ENCODE measurements at regions not wholly inside any gene's neighbourhood (a gene's known extent, or its start where the extent isn't known, plus 50 kb on each side); places are given as distances from the start of the nearest gene placed in this dataset.
A peak's percentile ranks its signal among the peaks of the same experiment; 100 is the strongest.

DNA sequence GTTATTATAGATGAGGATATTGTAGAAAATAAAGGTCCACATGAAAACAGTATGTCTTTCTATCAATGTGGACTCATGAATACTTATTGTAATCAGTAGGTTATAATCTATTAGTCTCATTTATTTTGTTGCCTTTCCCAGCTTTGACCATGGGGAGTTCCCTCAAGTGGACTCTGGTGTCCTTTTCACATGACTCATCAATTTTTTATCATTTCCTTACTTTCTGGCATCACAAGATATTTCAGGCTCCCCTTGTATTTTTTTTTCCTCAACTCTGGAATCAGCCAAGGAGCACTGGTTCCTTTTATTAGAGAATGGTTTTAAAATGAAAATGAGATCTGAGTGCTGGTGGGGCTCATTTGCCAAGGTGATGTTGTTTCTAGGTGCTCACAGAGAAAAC, 63.4 kb upstream of the DIAPH3 start:
- peak; percentile 2 for DNase-seq
- no peak overlapping the region for H2AK5ac ChIP-seq (ENCODE audit: low read length, severe bottlenecking)
- H4K91ac ChIP-seq (ENCODE audit: low read length), result no peak overlapping the region
- H2BK15ac ChIP-seq (ENCODE audit: low read depth, poor library complexity, severe bottlenecking), result no peak overlapping the region
- peaks cover 0 to 18% of the 10 kb centered on the region in 2 experiments for H3K27me3 ChIP-seq (ENCODE audit: control insufficient read depth in 1 of 2, insufficient read depth in 1 of 2, low read length in 2 of 2)
- H2BK5ac ChIP-seq (ENCODE audit: low read depth, low read length, poor library complexity, severe bottlenecking), result no peak overlapping the region
- H2BK12ac ChIP-seq (ENCODE audit: low read length in 2 of 2), result no peak overlapping the region
- no peak overlapping the region for H3K27ac ChIP-seq (ENCODE audit: low read length, poor library complexity, severe bottlenecking)
- no peak overlapping the region for H2BK120ac ChIP-seq (ENCODE audit: low read depth, low read length)
- H3K9ac ChIP-seq (ENCODE audit: low read length), result no peak overlapping the region
- no peak overlapping the region for H3K4ac ChIP-seq (ENCODE audit: low read depth in 1 of 2, low read length in 2 of 2)
- no peak overlapping the region for H2AFZ ChIP-seq (ENCODE audit: low read depth, low read length)
- no peaks in the 10 kb centered on the region for H3K4me1 ChIP-seq (ENCODE audit: control insufficient read depth, insufficient read depth, low read depth, low read length)
- H3K79me1 ChIP-seq (replicated peaks; ENCODE audit: low read length, poor library complexity, severe bottlenecking), result no peaks in the 10 kb centered on the region
- H3K4me3 ChIP-seq (ENCODE audit: insufficient read depth in 1 of 2, low read depth in 1 of 2, low read length in 2 of 2), result no peak overlapping the region
- H3K18ac ChIP-seq (ENCODE audit: low read depth in 1 of 2, low read length in 2 of 2), result no peak overlapping the region
- H3K23ac ChIP-seq (ENCODE audit: low read length in 2 of 2), result no peak overlapping the region
- H3K14ac ChIP-seq (ENCODE audit: low read length in 2 of 2), result no peak overlapping the region
- no peaks in the 10 kb centered on the region for H3K36me3 ChIP-seq (ENCODE audit: control insufficient read depth in 1 of 2, insufficient read depth in 2 of 2, low read depth in 1 of 2, low read length in 2 of 2)
- H4K8ac ChIP-seq (ENCODE audit: low read length), result no peak overlapping the region
- H3K4me2 ChIP-seq (ENCODE audit: low read length, poor library complexity, severe bottlenecking), result no peak overlapping the region
- H3K9me3 ChIP-seq (ENCODE audit: control insufficient read depth, low read length), result no peaks in the 10 kb centered on the region

DNA sequence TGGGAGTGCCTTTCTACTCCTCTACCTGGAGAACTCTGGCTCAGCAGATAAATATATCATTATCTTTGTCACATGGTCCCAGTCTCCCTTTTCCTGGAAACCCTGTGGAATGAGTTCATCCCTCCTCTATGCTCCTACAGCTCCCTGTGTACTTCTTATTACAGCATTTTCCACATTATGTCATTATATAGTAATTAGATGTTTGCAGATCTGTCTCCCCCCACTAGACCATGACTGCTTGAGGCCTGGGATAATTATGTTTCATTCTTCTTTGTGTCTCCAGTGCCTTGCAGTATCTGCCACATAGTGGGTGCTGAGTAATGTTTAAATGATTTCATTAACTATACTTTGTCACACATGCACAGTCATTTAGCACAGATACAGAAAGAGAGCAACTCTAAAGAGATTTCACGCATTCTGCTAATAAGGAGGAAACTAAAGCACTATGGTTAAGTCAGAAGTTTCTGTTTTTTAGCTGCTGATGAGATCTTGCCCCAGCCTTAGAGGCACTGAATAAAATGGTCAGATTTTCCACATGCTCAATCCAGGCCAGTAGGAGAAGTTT, 66.1 kb upstream of the DIAPH3 start:
- Histone ChIP-seq H2BK15ac (ENCODE audit: low read depth, poor library complexity, severe bottlenecking) (no peak overlapping the region), H2AFZ (ENCODE audit: low read depth, low read length) (no peak overlapping the region), H3K14ac (ENCODE audit: low read length in 2 of 2) (no peak overlapping the region), H3K27ac (ENCODE audit: low read length, poor library complexity, severe bottlenecking) (peak overlapping the region; percentile 68), H3K27me3 (ENCODE audit: control insufficient read depth in 1 of 2, insufficient read depth in 1 of 2, low read length in 2 of 2) (peaks cover 0 to 15% of the 10 kb centered on the region in 2 experiments), H3K36me3 (ENCODE audit: control insufficient read depth in 1 of 2, insufficient read depth in 2 of 2, low read depth in 1 of 2, low read length in 2 of 2) (no peaks in the 10 kb centered on the region), H3K4ac (ENCODE audit: low read depth in 1 of 2, low read length in 2 of 2) (no peak overlapping the region), H2BK5ac (ENCODE audit: low read depth, low read length, poor library complexity, severe bottlenecking) (no peak overlapping the region), H2AK5ac (ENCODE audit: low read length, severe bottlenecking) (no peak overlapping the region), H3K4me3 (ENCODE audit: insufficient read depth in 1 of 2, low read depth in 1 of 2, low read length in 2 of 2) (no peak overlapping the region), H2BK12ac (ENCODE audit: low read length in 2 of 2) (no peak overlapping the region), H3K9me3 (ENCODE audit: control insufficient read depth, low read length) (no peaks in the 10 kb centered on the region), H4K91ac (ENCODE audit: low read length) (no peak overlapping the region), H3K18ac (ENCODE audit: low read depth in 1 of 2, low read length in 2 of 2) (no peak overlapping the region), H2BK120ac (ENCODE audit: low read depth, low read length) (no peak overlapping the region), H3K79me1 (replicated peaks; ENCODE audit: low read length, poor library complexity, severe bottlenecking) (no peaks in the 10 kb centered on the region), H3K23ac (ENCODE audit: low read length in 2 of 2) (no peak overlapping the region), H3K4me1 (ENCODE audit: control insufficient read depth, insufficient read depth, low read depth, low read length) (no peaks in the 10 kb centered on the region), H3K4me2 (ENCODE audit: low read length, poor library complexity, severe bottlenecking) (no peak overlapping the region), H3K9ac (ENCODE audit: low read length) (no peak overlapping the region), H4K8ac (ENCODE audit: low read length) (no peak overlapping the region)
- DNase-seq, result peak; percentile 52
- WGBS, result 70% methylated on average over 1 of the region's 1 CpG

GRCh38 chr13:60230593-60230992, 66.9 kb upstream of the DIAPH3 start:
- 11% methylated on average over 2 of the region's 3 CpGs for WGBS

DNA sequence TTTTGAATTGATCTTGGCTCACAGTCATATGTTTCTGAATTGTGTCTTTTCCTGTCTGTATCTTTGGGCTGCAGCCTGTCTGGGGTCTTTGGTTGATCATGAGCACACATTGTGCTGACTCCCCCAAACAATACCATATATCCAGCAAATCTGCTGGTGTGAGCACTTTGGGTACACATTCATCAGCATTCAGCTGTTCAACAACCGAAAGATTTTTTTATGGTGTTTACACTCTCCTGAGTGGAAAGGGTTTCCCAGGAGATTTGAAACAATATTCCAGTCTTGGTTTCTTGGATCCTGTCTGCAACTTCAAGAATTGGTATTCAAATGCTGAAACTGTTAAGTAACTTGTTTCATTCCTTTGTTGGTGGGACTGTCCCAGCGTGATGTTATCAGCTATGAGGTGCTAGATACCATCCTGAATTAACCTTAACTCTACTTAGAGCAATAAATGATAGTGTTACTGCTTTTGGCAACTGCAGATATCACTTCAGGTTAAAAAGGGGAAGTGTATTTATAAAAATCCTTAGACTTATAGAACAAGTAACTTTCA, 78.4 kb upstream of the DIAPH3 start:
- no peak overlapping the region for H2BK12ac ChIP-seq (ENCODE audit: low read length in 2 of 2)

More at GRCh38 chr13:60230593-60230992, 66.9 kb upstream of the DIAPH3 start:
- Histone ChIP-seq H3K23ac (ENCODE audit: low read length in 2 of 2) (no peak overlapping the region), H4K8ac (ENCODE audit: low read length) (no peak overlapping the region), H3K79me1 (replicated peaks; ENCODE audit: low read length, poor library complexity, severe bottlenecking) (no peaks in the 10 kb centered on the region), H3K14ac (ENCODE audit: low read length in 2 of 2) (no peak overlapping the region), H3K4me1 (ENCODE audit: control insufficient read depth, insufficient read depth, low read depth, low read length) (no peaks in the 10 kb centered on the region), H3K36me3 (ENCODE audit: control insufficient read depth in 1 of 2, insufficient read depth in 2 of 2, low read depth in 1 of 2, low read length in 2 of 2) (no peaks in the 10 kb centered on the region), H3K4ac (ENCODE audit: low read depth in 1 of 2, low read length in 2 of 2) (no peak overlapping the region), H2AFZ (ENCODE audit: low read depth, low read length) (no peak overlapping the region), H3K9ac (ENCODE audit: low read length) (no peak overlapping the region), H3K4me2 (ENCODE audit: low read length, poor library complexity, severe bottlenecking) (peak overlapping the region; percentile 10), H2BK5ac (ENCODE audit: low read depth, low read length, poor library complexity, severe bottlenecking) (no peak overlapping the region), H2BK120ac (ENCODE audit: low read depth, low read length) (no peak overlapping the region), H2BK12ac (ENCODE audit: low read length in 2 of 2) (no peak overlapping the region), H2BK15ac (ENCODE audit: low read depth, poor library complexity, severe bottlenecking) (no peak overlapping the region), H2AK5ac (ENCODE audit: low read length, severe bottlenecking) (no peak overlapping the region), H3K18ac (ENCODE audit: low read depth in 1 of 2, low read length in 2 of 2) (no peak overlapping the region), H4K91ac (ENCODE audit: low read length) (no peak overlapping the region), H3K4me3 (ENCODE audit: insufficient read depth in 1 of 2, low read depth in 1 of 2, low read length in 2 of 2) (no peak overlapping the region), H3K27ac (ENCODE audit: low read length, poor library complexity, severe bottlenecking) (peak overlapping the region; percentile 68), H3K27me3 (ENCODE audit: control insufficient read depth in 1 of 2, insufficient read depth in 1 of 2, low read length in 2 of 2) (peaks cover 0 to 14% of the 10 kb centered on the region in 2 experiments), H3K9me3 (ENCODE audit: control insufficient read depth, low read length) (no peaks in the 10 kb centered on the region)
- peak; percentile 61 for DNase-seq

More for the DNA sequence above, 78.4 kb upstream of the DIAPH3 start:
- Histone ChIP-seq H3K4me3 (ENCODE audit: insufficient read depth in 1 of 2, low read depth in 1 of 2, low read length in 2 of 2) (no peak overlapping the region), H4K8ac (ENCODE audit: low read length) (no peak overlapping the region), H3K4me2 (ENCODE audit: low read length, poor library complexity, severe bottlenecking) (no peak overlapping the region), H3K36me3 (ENCODE audit: control insufficient read depth in 1 of 2, insufficient read depth in 2 of 2, low read depth in 1 of 2, low read length in 2 of 2) (no peaks in the 10 kb centered on the region), H4K91ac (ENCODE audit: low read length) (no peak overlapping the region), H3K27me3 (ENCODE audit: control insufficient read depth in 1 of 2, insufficient read depth in 1 of 2, low read length in 2 of 2) (no peaks in the 10 kb centered on the region), H3K14ac (ENCODE audit: low read length in 2 of 2) (no peak overlapping the region), H2BK120ac (ENCODE audit: low read depth, low read length) (no peak overlapping the region), H3K4ac (ENCODE audit: low read depth in 1 of 2, low read length in 2 of 2) (no peak overlapping the region), H2AFZ (ENCODE audit: low read depth, low read length) (no peak overlapping the region), H3K23ac (ENCODE audit: low read length in 2 of 2) (no peak overlapping the region), H3K18ac (ENCODE audit: low read depth in 1 of 2, low read length in 2 of 2) (no peak overlapping the region), H3K27ac (ENCODE audit: low read length, poor library complexity, severe bottlenecking) (no peak overlapping the region), H3K79me1 (replicated peaks; ENCODE audit: low read length, poor library complexity, severe bottlenecking) (no peaks in the 10 kb centered on the region), H2AK5ac (ENCODE audit: low read length, severe bottlenecking) (no peak overlapping the region), H3K9ac (ENCODE audit: low read length) (no peak overlapping the region), H2BK15ac (ENCODE audit: low read depth, poor library complexity, severe bottlenecking) (no peak overlapping the region), H3K9me3 (ENCODE audit: control insufficient read depth, low read length) (no peaks in the 10 kb centered on the region), H3K4me1 (ENCODE audit: control insufficient read depth, insufficient read depth, low read depth, low read length) (no peaks in the 10 kb centered on the region), H2BK5ac (ENCODE audit: low read depth, low read length, poor library complexity, severe bottlenecking) (no peak overlapping the region)
- 35% methylated on average over 1 of the region's 2 CpGs for WGBS
- DNase-seq, result no peak

Measured in mesenchymal stem cell (in vitro differentiated cells and primary cell).